ENCODE measurements at regions not wholly inside any gene's neighbourhood (a gene's known extent, or its start where the extent isn't known, plus 50 kb on each side); places are given as distances from the start of the nearest gene placed in this dataset.

- ChIA-PET CTCF (interaction anchor here (0.6 to 1.4 kb wide), 7 partner anchors 8 to 1277 kb away, joined by 3 to 7 read pairs (median 3); no protein-coding TSS in a partner anchor), SMC1A (ENCODE audit: uncharacterized antibody, unreplicated experiment) (interaction anchor here (1.0 to 2.7 kb wide), 9 partner anchors 10 to 255 kb away, joined by 3 to 16 read pairs (median 4); no protein-coding TSS in a partner anchor), POLR2A (interaction anchor here (0.8 to 1.5 kb wide), 3 partner anchors 8 to 284 kb away, joined by 3 to 5 read pairs (median 4); no protein-coding TSS in a partner anchor), RAD21 (ENCODE audit: unreplicated experiment) (interaction anchor here (1.1 to 2.9 kb wide), 6 partner anchors 13 to 152 kb away, joined by 3 to 11 read pairs (median 3); no protein-coding TSS in a partner anchor)
- Histone ChIP-seq H2AFZ (ENCODE audit: control insufficient read depth, low read depth, low read length) (no peak overlapping the region), H3K4me3 (no peak overlapping the region), H3K4me2 (ENCODE audit: control insufficient read depth, insufficient read depth) (no peak overlapping the region), H3K9me3 (replicated peaks; ENCODE audit: control insufficient read depth, insufficient read depth, low read length) (no peaks in the 10 kb centered on the region), H3K79me2 (ENCODE audit: control insufficient read depth, insufficient read depth, low read length) (no peaks in the 10 kb centered on the region), H3K27ac (ENCODE audit: control insufficient read depth, insufficient read depth) (no peak overlapping the region), H3K4me1 (ENCODE audit: control insufficient read depth, insufficient read depth, low read length) (no peaks in the 10 kb centered on the region), H4K20me1 (ENCODE audit: control insufficient read depth, insufficient read depth) (no peaks in the 10 kb centered on the region), H3K36me3 (ENCODE audit: control insufficient read depth in 2 of 2, insufficient read depth in 2 of 2, low read length in 1 of 2) (no peaks in the 10 kb centered on the region), H3K9ac (ENCODE audit: control insufficient read depth, insufficient read depth, low read length) (no peak overlapping the region), H3K27me3 (replicated peaks in 1 of 2; ENCODE audit: control insufficient read depth in 2 of 2, insufficient read depth in 2 of 2, low read length in 1 of 2) (no peaks in the 10 kb centered on the region)
- DNase-seq (ENCODE audit: low read depth, low spot score) (no peak), FAIRE-seq (no peak), ATAC-seq (no peak)
- intact Hi-C loops (cut with micrococcal nuclease; ENCODE audit: unreplicated experiment) (no loop called here), in situ Hi-C loops (cut with MboI) (no loop called here)
- WGBS (ENCODE audit: insufficient coverage, insufficient replicate concordance, low lambda C conversion rate, missing lambda C conversion rate), result 0% methylated on average over 1 of the region's 1 CpG
- no peak for TF ChIP-seq CBFB (IDR thresholded peaks at IDR 0.05; ENCODE audit: low read depth)
- TF ChIP-seq WRNIP1 (IDR thresholded peaks at IDR 0.05; ENCODE audit: borderline replicate concordance, low read depth, low read length), result no peak
- TF ChIP-seq, protein P1, sequence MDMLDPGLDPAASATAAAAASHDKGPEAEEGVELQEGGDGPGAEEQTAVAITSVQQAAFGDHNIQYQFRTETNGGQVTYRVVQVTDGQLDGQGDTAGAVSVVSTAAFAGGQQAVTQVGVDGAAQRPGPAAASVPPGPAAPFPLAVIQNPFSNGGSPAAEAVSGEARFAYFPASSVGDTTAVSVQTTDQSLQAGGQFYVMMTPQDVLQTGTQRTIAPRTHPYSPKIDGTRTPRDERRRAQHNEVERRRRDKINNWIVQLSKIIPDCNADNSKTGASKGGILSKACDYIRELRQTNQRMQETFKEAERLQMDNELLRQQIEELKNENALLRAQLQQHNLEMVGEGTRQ (IDR thresholded peaks at IDR 0.05; ENCODE audit: borderline replicate concordance, low read depth, low read length), result no peak
- TF ChIP-seq TAF1 (IDR thresholded peaks at IDR 0.05; ENCODE audit: borderline replicate concordance, low read depth, low read length), result no peak
- BruUV-seq (replicated peaks), result no TSS peak
Observed at GRCh38 chr18:34509163-34509562, 200.9 kb upstream of the DTNA start.

- RAD21 ChIA-PET (ENCODE audit: unreplicated experiment), result interaction anchor here (0.7 to 2.9 kb wide), 13 partner anchors 14 to 156 kb away, joined by 3 to 11 read pairs (median 3); no protein-coding TSS in a partner anchor
- Histone ChIP-seq H3K27me3 (replicated peaks in 1 of 2; ENCODE audit: control insufficient read depth in 2 of 2, insufficient read depth in 2 of 2, low read length in 1 of 2) (no peaks in the 10 kb centered on the region), H3K4me1 (ENCODE audit: control insufficient read depth, insufficient read depth, low read length) (no peaks in the 10 kb centered on the region), H3K27ac (ENCODE audit: control insufficient read depth, insufficient read depth) (no peak overlapping the region), H3K36me3 (ENCODE audit: control insufficient read depth in 2 of 2, insufficient read depth in 2 of 2, low read length in 1 of 2) (no peaks in the 10 kb centered on the region), H2AFZ (ENCODE audit: control insufficient read depth, low read depth, low read length) (no peak overlapping the region), H4K20me1 (ENCODE audit: control insufficient read depth, insufficient read depth) (no peaks in the 10 kb centered on the region), H3K4me2 (ENCODE audit: control insufficient read depth, insufficient read depth) (no peak overlapping the region), H3K9me3 (replicated peaks; ENCODE audit: control insufficient read depth, insufficient read depth, low read length) (no peaks in the 10 kb centered on the region), H3K79me2 (ENCODE audit: control insufficient read depth, insufficient read depth, low read length) (no peaks in the 10 kb centered on the region), H3K9ac (ENCODE audit: control insufficient read depth, insufficient read depth, low read length) (no peak overlapping the region), H3K4me3 (no peak overlapping the region)
- FAIRE-seq, result no peak
- no TSS peak for BruUV-seq (replicated peaks)
- intact Hi-C loops (cut with micrococcal nuclease; ENCODE audit: unreplicated experiment), result no loop called here
- 32% methylated on average over 7 of the region's 7 CpGs for WGBS (ENCODE audit: insufficient coverage, insufficient replicate concordance, low lambda C conversion rate, missing lambda C conversion rate)
- SMC1A ChIA-PET (ENCODE audit: uncharacterized antibody, unreplicated experiment), result interaction anchor here (0.6 to 2.7 kb wide), 16 partner anchors 8 to 284 kb away, joined by 3 to 16 read pairs (median 4); no protein-coding TSS in a partner anchor
- ATAC-seq, result peak; percentile 83
- no peak for DNase-seq (ENCODE audit: low read depth, low spot score)
- in situ Hi-C loops (cut with MboI), result no loop called here
- POLR2A ChIA-PET, result interaction anchor here (0.5 to 1.6 kb wide), 17 partner anchors 9 to 1090 kb away, joined by 3 to 6 read pairs (median 3); no protein-coding TSS in a partner anchor
- CTCF ChIA-PET, result interaction anchor here (0.6 to 2.9 kb wide), 10 partner anchors 9 to 1278 kb away, joined by 3 to 10 read pairs (median 3); no protein-coding TSS in a partner anchor
- TF ChIP-seq, protein P2, sequence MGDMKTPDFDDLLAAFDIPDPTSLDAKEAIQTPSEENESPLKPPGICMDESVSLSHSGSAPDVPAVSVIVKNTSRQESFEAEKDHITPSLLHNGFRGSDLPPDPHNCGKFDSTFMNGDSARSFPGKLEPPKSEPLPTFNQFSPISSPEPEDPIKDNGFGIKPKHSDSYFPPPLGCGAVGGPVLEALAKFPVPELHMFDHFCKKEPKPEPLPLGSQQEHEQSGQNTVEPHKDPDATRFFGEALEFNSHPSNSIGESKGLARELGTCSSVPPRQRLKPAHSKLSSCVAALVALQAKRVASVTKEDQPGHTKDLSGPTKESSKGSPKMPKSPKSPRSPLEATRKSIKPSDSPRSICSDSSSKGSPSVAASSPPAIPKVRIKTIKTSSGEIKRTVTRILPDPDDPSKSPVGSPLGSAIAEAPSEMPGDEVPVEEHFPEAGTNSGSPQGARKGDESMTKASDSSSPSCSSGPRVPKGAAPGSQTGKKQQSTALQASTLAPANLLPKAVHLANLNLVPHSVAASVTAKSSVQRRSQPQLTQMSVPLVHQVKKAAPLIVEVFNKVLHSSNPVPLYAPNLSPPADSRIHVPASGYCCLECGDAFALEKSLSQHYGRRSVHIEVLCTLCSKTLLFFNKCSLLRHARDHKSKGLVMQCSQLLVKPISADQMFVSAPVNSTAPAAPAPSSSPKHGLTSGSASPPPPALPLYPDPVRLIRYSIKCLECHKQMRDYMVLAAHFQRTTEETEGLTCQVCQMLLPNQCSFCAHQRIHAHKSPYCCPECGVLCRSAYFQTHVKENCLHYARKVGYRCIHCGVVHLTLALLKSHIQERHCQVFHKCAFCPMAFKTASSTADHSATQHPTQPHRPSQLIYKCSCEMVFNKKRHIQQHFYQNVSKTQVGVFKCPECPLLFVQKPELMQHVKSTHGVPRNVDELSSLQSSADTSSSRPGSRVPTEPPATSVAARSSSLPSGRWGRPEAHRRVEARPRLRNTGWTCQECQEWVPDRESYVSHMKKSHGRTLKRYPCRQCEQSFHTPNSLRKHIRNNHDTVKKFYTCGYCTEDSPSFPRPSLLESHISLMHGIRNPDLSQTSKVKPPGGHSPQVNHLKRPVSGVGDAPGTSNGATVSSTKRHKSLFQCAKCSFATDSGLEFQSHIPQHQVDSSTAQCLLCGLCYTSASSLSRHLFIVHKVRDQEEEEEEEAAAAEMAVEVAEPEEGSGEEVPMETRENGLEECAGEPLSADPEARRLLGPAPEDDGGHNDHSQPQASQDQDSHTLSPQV (IDR thresholded peaks at IDR 0.05), result no peak
- TF ChIP-seq, protein P3, sequence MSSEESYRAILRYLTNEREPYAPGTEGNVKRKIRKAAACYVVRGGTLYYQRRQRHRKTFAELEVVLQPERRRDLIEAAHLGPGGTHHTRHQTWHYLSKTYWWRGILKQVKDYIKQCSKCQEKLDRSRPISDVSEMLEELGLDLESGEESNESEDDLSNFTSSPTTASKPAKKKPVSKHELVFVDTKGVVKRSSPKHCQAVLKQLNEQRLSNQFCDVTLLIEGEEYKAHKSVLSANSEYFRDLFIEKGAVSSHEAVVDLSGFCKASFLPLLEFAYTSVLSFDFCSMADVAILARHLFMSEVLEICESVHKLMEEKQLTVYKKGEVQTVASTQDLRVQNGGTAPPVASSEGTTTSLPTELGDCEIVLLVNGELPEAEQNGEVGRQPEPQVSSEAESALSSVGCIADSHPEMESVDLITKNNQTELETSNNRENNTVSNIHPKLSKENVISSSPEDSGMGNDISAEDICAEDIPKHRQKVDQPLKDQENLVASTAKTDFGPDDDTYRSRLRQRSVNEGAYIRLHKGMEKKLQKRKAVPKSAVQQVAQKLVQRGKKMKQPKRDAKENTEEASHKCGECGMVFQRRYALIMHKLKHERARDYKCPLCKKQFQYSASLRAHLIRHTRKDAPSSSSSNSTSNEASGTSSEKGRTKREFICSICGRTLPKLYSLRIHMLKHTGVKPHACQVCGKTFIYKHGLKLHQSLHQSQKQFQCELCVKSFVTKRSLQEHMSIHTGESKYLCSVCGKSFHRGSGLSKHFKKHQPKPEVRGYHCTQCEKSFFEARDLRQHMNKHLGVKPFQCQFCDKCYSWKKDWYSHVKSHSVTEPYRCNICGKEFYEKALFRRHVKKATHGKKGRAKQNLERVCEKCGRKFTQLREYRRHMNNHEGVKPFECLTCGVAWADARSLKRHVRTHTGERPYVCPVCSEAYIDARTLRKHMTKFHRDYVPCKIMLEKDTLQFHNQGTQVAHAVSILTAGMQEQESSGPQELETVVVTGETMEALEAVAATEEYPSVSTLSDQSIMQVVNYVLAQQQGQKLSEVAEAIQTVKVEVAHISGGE (CRISPR knock-in tag; IDR thresholded peaks at IDR 0.05), result no peak
Observed at GRCh38 chr18:34509879-34510586, 200.1 kb upstream of the DTNA start.

Data from GM12878 (cell line).